ENCODE measurements at regions not wholly inside any gene's neighbourhood (a gene's known extent, or its start where the extent isn't known, plus 50 kb on each side); places are given as distances from the start of the nearest gene placed in this dataset.
A peak's percentile ranks its signal among the peaks of the same experiment; 100 is the strongest.

GRCh38 chr1:166471359-166471758, 304.6 kb upstream of the FAM78B start:
- Mint-ChIP-seq H3K36me3 (ENCODE audit: low read depth) (no peaks in the 10 kb centered on the region), H3K27me3 (ENCODE audit: low read depth, poor library complexity) (peaks cover 5% of the 10 kb centered on the region), H3K27ac (no peak overlapping the region), H3K4me3 (no peak overlapping the region), H3K4me1 (peaks cover 51% of the 10 kb centered on the region), H3K9me3 (no peaks in the 10 kb centered on the region)
- no peak for TF ChIP-seq CTCF (IDR thresholded peaks at IDR 0.05)
- no peak for DNase-seq

- no peaks in the 10 kb centered on the region for H3K4me1 Mint-ChIP-seq
- H3K27ac Mint-ChIP-seq, result no peak overlapping the region
- H3K9me3 Mint-ChIP-seq, result no peaks in the 10 kb centered on the region
- peak; percentile 68 for DNase-seq
- no peak overlapping the region for H3K4me3 Mint-ChIP-seq
- H3K36me3 Mint-ChIP-seq (ENCODE audit: low read depth), result no peaks in the 10 kb centered on the region
- peak; percentile 71 for TF ChIP-seq CTCF (IDR thresholded peaks at IDR 0.05)
- H3K27me3 Mint-ChIP-seq (ENCODE audit: low read depth, poor library complexity), result no peaks in the 10 kb centered on the region
Observed at GRCh38 chr1:166479052-166479631, 312.3 kb upstream of the FAM78B start.

- H3K27me3 Mint-ChIP-seq (ENCODE audit: low read depth, poor library complexity), result no peaks in the 10 kb centered on the region
- DNase-seq, result no peak
- no peaks in the 10 kb centered on the region for H3K4me1 Mint-ChIP-seq
- no peak overlapping the region for H3K4me3 Mint-ChIP-seq
- no peak overlapping the region for H3K27ac Mint-ChIP-seq
- H3K9me3 Mint-ChIP-seq, result no peaks in the 10 kb centered on the region
- no peak for TF ChIP-seq CTCF (IDR thresholded peaks at IDR 0.05)
- no peaks in the 10 kb centered on the region for H3K36me3 Mint-ChIP-seq (ENCODE audit: low read depth)
Observed at GRCh38 chr1:166484471-166484870, 317.7 kb upstream of the FAM78B start.

GRCh38 chr1:166484871-166485270, 318.1 kb upstream of the FAM78B start:
- no peak overlapping the region for H3K4me3 Mint-ChIP-seq
- no peaks in the 10 kb centered on the region for H3K9me3 Mint-ChIP-seq
- no peak for TF ChIP-seq CTCF (IDR thresholded peaks at IDR 0.05)
- no peaks in the 10 kb centered on the region for H3K36me3 Mint-ChIP-seq (ENCODE audit: low read depth)
- no peaks in the 10 kb centered on the region for H3K27me3 Mint-ChIP-seq (ENCODE audit: low read depth, poor library complexity)
- no peak overlapping the region for H3K27ac Mint-ChIP-seq
- no peaks in the 10 kb centered on the region for H3K4me1 Mint-ChIP-seq
- no peak for DNase-seq

GRCh38 chr1:166485620-166486019, 318.8 kb upstream of the FAM78B start:
- Mint-ChIP-seq H3K36me3 (ENCODE audit: low read depth) (no peaks in the 10 kb centered on the region), H3K27ac (no peak overlapping the region), H3K4me3 (no peak overlapping the region), H3K4me1 (no peaks in the 10 kb centered on the region), H3K9me3 (no peaks in the 10 kb centered on the region), H3K27me3 (ENCODE audit: low read depth, poor library complexity) (no peaks in the 10 kb centered on the region)
- no peak for DNase-seq
- no peak for TF ChIP-seq CTCF (IDR thresholded peaks at IDR 0.05)

- no peak for TF ChIP-seq CTCF (IDR thresholded peaks at IDR 0.05)
- no peaks in the 10 kb centered on the region for H3K4me1 Mint-ChIP-seq
- no peak overlapping the region for H3K4me3 Mint-ChIP-seq
- H3K9me3 Mint-ChIP-seq, result peaks cover 6% of the 10 kb centered on the region
- DNase-seq, result no peak
- H3K27ac Mint-ChIP-seq, result no peak overlapping the region
- H3K27me3 Mint-ChIP-seq (ENCODE audit: low read depth, poor library complexity), result peaks cover 6% of the 10 kb centered on the region
- H3K36me3 Mint-ChIP-seq (ENCODE audit: low read depth), result no peaks in the 10 kb centered on the region
Observed at GRCh38 chr1:166488327-166488726, 321.5 kb upstream of the FAM78B start.
